HG03558 (cell line): ENCODE measurements at regions not wholly inside any gene's neighbourhood (a gene's known extent, or its start where the extent isn't known, plus 50 kb on each side); places are given as distances from the start of the nearest gene placed in this dataset.
A peak's percentile ranks its signal among the peaks of the same experiment; 100 is the strongest.

Experiments
- ATAC-seq: cut with Tn5 transposase; IDR thresholded peaks from one replicate; pipeline ENCODE4 v1.9.1; 2021; ENCODE audit warnings: moderate number of reproducible peaks; ENCODE audit not compliant: unreplicated experiment; ENCODE audit errors: extremely low read depth

DNA sequence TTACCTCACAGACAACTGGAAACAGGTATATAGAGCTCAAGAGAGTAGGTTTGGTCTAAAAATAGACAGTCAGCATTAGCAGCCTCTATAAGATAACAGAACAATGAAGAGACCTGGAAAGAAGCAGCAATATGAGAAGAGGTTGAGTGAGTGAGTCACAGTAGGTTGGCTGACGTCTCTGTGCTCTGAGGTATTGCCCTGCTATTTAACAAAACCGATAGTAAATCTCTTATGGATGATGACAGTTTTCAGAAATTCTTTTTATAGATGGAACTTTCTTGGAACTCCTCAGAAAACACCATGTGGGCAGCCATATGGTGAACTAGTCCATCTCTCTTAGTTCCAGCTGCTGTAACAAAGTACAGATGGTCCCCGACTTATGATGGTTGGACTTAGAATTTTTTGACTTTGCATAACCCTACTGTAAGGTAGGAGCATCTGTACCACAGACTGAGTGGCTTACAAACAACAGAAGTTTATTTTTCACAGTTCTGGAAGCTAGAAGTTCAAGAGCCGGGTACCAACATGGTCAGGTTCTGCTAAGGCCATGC, 123.5 kb downstream of the MBD2 start:
- ATAC-seq: no peak

- ATAC-seq: no peak
These were observed 124.0 kb downstream of the MBD2 start for GRCh38 chr18:54100466-54100865.

DNA sequence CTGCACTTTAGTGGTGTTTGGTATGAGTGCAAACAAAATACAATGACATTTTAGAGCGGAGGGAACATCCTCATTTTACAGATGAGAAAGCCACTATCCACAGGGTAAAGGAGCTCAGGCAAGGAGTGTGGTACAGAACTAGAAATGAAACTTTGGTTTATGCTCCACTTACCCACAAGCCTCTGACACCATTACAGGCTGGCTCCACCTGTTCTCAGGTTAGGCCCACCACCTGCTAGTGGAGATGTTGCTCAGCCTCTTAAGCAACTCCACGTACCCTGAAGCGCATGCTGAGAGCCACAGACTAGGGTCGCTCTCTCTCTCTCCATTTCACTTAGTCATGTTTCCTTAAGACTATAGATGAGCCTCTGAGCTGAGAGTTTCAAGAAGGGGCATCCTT, 130.0 kb downstream of the MBD2 start:
- ATAC-seq: no peak

DNA sequence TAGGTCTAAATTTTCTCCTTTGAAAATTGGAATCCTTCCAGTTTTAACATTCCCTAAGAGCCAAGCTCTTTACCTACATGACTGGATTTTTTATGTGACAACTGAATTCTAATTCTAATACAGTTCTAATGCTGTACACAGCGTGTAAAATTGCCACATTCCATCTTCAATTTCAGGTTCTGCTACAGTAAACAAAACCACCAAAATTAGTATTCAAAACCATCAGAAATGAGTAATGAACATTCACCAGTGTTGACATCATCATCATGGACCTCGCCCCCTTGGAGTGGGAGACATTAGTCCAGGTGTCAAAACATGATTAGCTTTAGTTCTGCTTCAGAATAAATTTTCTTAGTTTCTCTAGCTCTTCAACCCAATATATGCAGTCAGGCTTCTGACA, 133.6 kb downstream of the MBD2 start:
- ATAC-seq: no peak

DNA sequence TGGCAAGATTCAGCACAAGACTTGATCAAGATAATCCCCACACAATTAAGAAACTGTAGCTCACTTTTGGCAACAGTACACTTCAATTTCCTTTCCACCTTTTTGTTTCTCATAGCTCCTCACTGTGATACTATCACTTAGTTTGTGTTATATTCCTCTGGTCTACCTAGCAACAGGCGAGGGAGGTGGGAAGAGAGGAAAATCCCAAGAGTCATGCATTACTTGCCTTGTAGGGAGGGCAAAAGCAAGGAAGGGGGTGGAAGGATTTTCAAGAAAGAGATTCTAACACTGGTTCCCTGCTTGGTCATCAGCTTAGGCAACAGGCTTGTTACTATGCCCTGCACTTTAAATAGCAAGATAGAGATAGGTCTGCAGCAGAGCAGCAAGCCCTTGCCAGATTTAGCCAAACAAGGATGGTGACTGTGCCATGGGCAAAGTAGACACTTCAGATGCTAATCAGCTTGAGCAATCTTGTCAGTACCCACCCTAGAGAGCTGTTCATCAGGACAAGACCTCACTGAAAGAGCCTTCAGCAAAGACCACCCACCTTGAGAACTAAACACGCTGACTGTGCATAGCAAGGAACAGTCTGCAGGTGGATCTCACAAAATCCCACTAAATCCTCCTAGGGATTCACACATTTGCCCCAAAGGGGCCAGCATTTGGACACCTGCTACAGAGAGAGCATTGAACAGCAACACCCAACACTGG, 134.6 kb downstream of the MBD2 start:
- no peak for ATAC-seq

GRCh38 chr18:54086863-54087262, 137.6 kb downstream of the MBD2 start:
- no peak for ATAC-seq

- peak; percentile 78 for ATAC-seq
These were observed 138.2 kb downstream of the MBD2 start for GRCh38 chr18:54086046-54086802.

- ATAC-seq: no peak
These were observed 143.6 kb downstream of the MBD2 start for GRCh38 chr18:54080858-54081257.

GRCh38 chr18:54076166-54076565, 148.3 kb downstream of the MBD2 start:
- ATAC-seq: no peak

DNA sequence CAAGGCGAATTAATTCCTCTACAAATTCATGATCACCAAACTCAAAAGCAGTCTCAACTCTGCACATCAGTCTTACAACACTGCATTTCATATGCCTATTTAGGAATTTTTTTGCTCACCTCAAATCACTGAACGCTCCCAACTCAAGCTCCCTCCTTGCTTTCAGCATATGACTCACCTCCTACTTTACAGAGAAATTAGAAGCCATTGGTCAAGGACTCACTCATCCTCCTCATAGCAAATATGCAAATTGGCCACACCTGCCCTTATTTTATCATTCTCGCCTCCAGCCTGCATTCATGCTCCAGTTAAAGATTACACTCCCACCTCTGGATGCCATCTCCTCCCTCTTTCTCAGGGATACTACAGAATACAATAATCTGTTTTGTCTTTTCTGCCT, 148.8 kb downstream of the MBD2 start:
- ATAC-seq: no peak

GRCh38 chr18:54069729-54070128, 154.7 kb downstream of the MBD2 start:
- no peak for ATAC-seq

- no peak for ATAC-seq
These were observed 164.0 kb downstream of the MBD2 start for GRCh38 chr18:54060343-54061005.

- ATAC-seq: no peak
These were observed 171.6 kb downstream of the MBD2 start for GRCh38 chr18:54052732-54053429.

DNA sequence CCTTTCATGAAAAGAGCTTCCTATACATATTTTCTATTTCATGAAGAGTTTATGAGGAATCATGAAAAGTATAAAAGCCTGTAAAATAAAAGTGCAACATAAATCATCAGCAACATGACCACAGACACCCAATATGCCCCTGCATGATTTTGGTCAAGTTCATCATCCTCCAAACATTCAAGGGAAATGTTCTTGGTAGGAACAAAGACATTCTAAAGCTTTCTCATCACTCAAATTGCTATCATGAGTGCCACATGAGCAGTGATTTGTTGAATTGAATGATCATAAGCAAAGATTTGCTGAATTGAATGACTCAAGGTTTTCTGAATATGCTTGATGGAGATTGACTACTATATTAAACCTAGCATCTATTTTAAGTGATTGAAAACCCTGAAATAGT, 172.2 kb downstream of the MBD2 start:
- no peak for ATAC-seq

DNA sequence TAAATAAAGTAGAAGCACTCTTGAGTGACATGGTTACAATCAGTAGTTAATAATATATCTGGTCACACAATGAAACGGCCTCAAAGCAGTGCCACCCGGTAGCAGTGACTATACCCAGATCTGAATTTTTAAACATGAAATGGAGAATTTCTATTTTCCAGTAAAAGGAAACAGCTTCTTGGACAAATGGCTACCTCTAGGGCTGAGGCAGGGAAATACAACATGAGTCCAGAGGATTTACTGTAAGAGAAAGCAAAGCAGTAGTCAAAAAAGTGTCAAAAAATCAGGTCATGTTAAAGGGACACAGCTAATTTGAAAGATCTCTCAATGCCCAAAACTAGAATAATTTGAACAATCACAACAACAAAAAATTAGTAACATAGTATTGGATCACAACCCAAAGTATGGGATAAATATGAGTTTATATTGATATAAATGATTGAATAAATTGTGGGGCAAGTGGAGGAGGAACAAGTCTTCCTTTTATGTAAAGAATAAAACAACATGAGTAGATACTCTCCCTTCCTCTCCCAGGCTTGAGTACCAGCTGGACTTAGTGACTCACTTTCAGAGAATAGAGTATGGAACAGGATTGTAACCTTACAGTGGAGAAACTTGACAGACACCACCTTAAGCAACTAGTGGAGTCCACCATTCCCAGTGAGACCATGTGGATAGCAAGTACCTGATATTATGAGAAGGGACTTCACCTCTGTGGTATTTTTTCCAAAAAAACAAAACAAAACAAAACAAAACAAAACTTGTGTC, 180.8 kb downstream of the MBD2 start:
- ATAC-seq: no peak

DNA sequence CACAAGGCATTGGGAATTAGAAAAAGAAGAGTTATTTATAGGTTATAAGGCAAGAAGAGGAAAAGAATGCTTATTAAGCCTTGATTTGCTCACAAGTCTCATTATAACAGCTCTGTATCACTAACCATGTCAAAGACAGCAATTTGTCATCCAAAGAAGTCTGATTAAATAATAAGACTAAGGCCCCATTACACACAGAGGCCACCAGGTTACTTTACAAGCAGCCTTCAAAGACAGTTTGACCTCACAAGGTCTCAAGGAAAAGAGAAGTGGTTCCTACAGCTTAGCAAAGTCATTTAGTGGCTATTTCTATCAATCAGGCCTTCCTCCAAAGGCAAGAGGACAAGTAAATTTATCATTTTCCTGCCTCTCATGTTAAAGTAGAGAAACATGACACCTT, 188.5 kb downstream of the MBD2 start:
- ATAC-seq: no peak

DNA sequence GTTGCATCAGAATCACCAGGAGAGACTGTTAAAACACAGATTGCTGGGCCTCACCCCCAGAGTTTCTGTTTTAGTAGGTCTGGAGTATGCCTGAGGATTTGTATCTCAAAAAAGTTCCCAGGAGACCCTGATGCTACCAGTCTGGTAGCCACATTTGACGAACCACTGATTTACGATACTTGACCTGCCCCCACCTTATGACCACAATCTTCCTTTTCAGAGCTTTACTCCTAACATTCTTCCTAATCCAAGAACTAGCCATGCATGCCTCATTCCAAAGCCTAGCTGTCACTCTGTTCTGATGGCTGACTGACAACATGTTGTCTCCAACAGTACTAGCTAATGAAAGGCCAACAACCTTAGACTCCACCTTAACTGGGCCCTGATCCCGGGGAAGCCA, 191.4 kb downstream of the MBD2 start:
- no peak for ATAC-seq

DNA sequence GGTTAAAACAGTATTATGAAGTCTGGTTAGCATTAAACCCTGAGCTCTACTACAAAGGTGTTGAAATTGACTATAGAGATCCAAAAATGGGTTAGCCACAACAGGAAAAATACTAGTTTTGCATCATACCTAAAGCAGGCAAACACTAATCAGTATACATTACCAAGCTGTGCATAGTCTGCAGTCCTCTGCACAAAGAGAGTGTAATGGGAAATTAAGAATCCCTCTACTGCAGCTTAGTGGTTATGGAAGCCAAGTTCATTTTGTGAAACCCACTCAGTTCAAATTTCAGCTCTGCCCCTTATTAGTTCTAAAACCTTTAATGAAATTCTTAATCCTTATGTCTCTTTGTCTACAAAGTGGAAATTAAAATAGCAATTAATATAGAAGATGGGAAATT, 192.1 kb downstream of the MBD2 start:
- ATAC-seq: no peak

DNA sequence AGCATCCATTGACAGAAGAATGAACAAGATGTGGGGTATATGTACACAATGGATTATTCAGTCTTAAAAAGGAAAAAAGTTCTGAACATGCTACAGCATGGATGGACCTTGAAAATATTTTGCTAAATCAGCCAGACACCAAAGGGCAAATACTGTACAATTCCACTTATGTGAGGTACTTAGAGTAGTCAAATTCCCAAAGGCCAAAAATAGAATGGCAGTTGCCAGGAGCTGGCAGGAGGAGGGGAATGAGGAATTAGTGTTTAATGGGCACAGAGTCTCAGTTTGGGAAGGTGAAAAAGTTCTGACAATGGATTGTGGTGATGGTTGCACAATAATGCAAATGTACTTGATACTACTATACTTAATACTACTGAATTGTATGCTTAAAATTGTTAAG, 193.2 kb downstream of the MBD2 start:
- no peak for ATAC-seq

DNA sequence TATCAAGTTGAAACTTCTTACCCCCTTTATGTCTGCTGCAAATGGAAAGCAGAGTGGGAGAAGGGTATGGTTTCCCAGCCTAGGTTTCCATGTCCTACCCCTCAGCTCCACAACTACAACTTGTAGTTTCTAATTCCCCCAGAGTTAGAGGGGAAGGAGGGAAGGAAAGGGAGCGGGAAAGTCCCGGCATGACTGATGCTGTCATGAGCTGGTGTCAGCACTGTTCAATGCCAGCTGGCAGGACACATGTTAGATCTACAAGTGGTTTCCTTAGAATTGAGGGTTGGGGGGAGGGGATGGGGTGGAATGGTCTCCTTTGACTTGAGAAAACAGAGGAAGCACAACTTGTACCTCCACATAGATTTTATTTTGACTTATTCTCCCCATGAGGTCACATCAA, 194.0 kb downstream of the MBD2 start:
- no peak for ATAC-seq
